Skeletal muscle cell (primary cell): ENCODE measurements at regions not wholly inside any gene's neighbourhood (a gene's known extent, or its start where the extent isn't known, plus 50 kb on each side); places are given as distances from the start of the nearest gene placed in this dataset.
"Not testable (repeated sequence)": the region's sequence is repeated elsewhere in the genome, so short reads cannot be mapped to it uniquely, and the experiment has no call there.

ENCODE experiments used
- DNase-seq: peaks from one replicate; pipeline ENCODE4 v3.0.0-alpha.2; 2010; ENCODE audit warnings: low read depth
- H3K4me3 ChIP-seq: 2 replicates; pipeline ENCODE4 v1.5.1; 2011; ENCODE audit warnings: low read depth, mild to moderate bottlenecking, control low read depth, low read length, moderate library complexity

- DNase-seq = no peak
- H3K4me3 ChIP-seq = no peak overlapping the region
These were observed 281.1 kb upstream of the AMIGO2 start for GRCh38 chr12:47360771-47361388.

- no peak for DNase-seq
- H3K4me3 ChIP-seq = no peak overlapping the region
These were observed 280.3 kb upstream of the AMIGO2 start for GRCh38 chr12:47360093-47360480.

GRCh38 chr12:47359310-47360092, 279.7 kb upstream of the AMIGO2 start:
- DNase-seq = no peak
- no peak overlapping the region for H3K4me3 ChIP-seq

GRCh38 chr12:47357006-47357405, 277.2 kb upstream of the AMIGO2 start:
- DNase-seq, H3K4me3 ChIP-seq: not testable (repeated sequence)

GRCh38 chr12:47356129-47356700, 276.5 kb upstream of the AMIGO2 start:
- no peak overlapping the region for H3K4me3 ChIP-seq
- no peak for DNase-seq

- DNase-seq = no peak
- no peak overlapping the region for H3K4me3 ChIP-seq
These were observed 273.7 kb upstream of the AMIGO2 start for GRCh38 chr12:47353508-47353907.

GRCh38 chr12:47352067-47352466, 272.3 kb upstream of the AMIGO2 start:
- no peak overlapping the region for H3K4me3 ChIP-seq
- no peak for DNase-seq

GRCh38 chr12:47351526-47351925, 271.8 kb upstream of the AMIGO2 start:
- DNase-seq = no peak

GRCh38 chr12:47350062-47350408, 270.3 kb upstream of the AMIGO2 start:
- no peak overlapping the region for H3K4me3 ChIP-seq
- DNase-seq = no peak

More at GRCh38 chr12:47351526-47351925, 271.8 kb upstream of the AMIGO2 start:
- H3K4me3 ChIP-seq = no peak overlapping the region

GRCh38 chr12:47349137-47350061, 269.6 kb upstream of the AMIGO2 start:
- DNase-seq = no peak
- no peak overlapping the region for H3K4me3 ChIP-seq

- H3K4me3 ChIP-seq = no peak overlapping the region
- no peak for DNase-seq
These were observed 268.4 kb upstream of the AMIGO2 start for GRCh38 chr12:47348206-47348605.

GRCh38 chr12:47346251-47347019, 266.7 kb upstream of the AMIGO2 start:
- H3K4me3 ChIP-seq = no peak overlapping the region
- no peak for DNase-seq

- DNase-seq = peak; percentile 36
- no peak overlapping the region for H3K4me3 ChIP-seq
These were observed 264.2 kb upstream of the AMIGO2 start for GRCh38 chr12:47343684-47344567.

GRCh38 chr12:47340411-47341015, 260.8 kb upstream of the AMIGO2 start:
- DNase-seq = no peak
- no peak overlapping the region for H3K4me3 ChIP-seq

GRCh38 chr12:47337581-47337980, 257.8 kb upstream of the AMIGO2 start:
- H3K4me3 ChIP-seq = no peak overlapping the region
- DNase-seq = no peak

- H3K4me3 ChIP-seq, DNase-seq: not testable (repeated sequence)
These were observed 253.6 kb upstream of the AMIGO2 start for GRCh38 chr12:47333271-47333858.

- DNase-seq = no peak
- H3K4me3 ChIP-seq = no peak overlapping the region
These were observed 249.2 kb upstream of the AMIGO2 start for GRCh38 chr12:47328831-47329545.
